ENCODE measurements at regions not wholly inside any gene's neighbourhood (a gene's known extent, or its start where the extent isn't known, plus 50 kb on each side); places are given as distances from the start of the nearest gene placed in this dataset.

DNA sequence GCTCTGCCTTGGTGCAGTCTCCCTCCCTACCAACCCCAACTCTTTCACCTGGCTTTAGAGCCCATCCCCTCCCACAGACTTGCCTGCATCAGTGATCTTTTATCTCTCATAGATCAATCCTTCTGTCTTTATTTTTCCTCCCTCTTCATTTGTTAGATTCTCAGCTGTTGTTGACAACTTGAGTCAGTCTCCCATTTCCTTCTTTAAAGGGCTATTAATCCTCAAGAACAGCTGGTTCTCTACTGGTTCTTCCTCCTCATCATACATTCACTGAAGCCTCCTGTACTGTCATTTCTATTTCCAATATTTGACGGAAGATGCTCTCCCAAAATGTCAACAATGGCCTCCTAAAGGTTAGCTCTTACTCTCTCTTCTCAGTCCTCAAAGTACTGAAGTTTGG lies 408.2 kb downstream of the TBC1D4 start:
- TF ChIP-seq, protein P1, sequence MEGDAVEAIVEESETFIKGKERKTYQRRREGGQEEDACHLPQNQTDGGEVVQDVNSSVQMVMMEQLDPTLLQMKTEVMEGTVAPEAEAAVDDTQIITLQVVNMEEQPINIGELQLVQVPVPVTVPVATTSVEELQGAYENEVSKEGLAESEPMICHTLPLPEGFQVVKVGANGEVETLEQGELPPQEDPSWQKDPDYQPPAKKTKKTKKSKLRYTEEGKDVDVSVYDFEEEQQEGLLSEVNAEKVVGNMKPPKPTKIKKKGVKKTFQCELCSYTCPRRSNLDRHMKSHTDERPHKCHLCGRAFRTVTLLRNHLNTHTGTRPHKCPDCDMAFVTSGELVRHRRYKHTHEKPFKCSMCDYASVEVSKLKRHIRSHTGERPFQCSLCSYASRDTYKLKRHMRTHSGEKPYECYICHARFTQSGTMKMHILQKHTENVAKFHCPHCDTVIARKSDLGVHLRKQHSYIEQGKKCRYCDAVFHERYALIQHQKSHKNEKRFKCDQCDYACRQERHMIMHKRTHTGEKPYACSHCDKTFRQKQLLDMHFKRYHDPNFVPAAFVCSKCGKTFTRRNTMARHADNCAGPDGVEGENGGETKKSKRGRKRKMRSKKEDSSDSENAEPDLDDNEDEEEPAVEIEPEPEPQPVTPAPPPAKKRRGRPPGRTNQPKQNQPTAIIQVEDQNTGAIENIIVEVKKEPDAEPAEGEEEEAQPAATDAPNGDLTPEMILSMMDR (IDR thresholded peaks at IDR 0.05 in 4 of 5, conservative IDR thresholded peaks at IDR 0.05 in 1 of 5): no peak
- no peak for TF ChIP-seq POLR2A (IDR thresholded peaks at IDR 0.05)

All from gastrocnemius medialis (tissue), 4 donors.